GM19467 (cell line): ENCODE measurements at regions not wholly inside any gene's neighbourhood (a gene's known extent, or its start where the extent isn't known, plus 50 kb on each side); places are given as distances from the start of the nearest gene placed in this dataset.

Source experiments
- ATAC-seq: cut with Tn5 transposase; IDR thresholded peaks from one replicate; pipeline ENCODE4 v1.9.1; 2021; ENCODE audit warnings: mild to moderate bottlenecking, moderate library complexity; ENCODE audit not compliant: unreplicated experiment

DNA sequence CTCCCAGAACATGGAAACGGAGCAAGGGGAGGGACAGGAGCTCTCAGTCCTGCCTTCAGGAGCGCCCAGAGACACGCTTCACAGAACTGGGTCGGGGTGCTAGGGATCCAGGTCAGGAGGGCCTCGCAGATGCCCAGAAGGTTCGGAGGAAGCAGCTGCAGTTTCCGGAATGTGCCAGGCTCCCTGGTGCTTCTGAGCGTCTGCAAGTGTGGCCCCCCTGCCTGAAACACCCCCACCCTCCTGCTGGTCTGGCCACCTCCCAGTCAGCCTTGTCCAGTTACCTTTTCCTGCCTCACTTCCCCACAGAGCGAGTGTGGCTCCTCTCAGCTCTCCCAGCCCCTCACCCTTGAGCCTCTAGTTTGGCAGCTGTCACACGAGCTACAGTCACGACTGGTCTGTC is 88.3 kb upstream of the TAF1B start:
- ATAC-seq = no peak

GRCh38 chr2:9755638-9756037 is 87.6 kb upstream of the TAF1B start:
- no peak for ATAC-seq

DNA sequence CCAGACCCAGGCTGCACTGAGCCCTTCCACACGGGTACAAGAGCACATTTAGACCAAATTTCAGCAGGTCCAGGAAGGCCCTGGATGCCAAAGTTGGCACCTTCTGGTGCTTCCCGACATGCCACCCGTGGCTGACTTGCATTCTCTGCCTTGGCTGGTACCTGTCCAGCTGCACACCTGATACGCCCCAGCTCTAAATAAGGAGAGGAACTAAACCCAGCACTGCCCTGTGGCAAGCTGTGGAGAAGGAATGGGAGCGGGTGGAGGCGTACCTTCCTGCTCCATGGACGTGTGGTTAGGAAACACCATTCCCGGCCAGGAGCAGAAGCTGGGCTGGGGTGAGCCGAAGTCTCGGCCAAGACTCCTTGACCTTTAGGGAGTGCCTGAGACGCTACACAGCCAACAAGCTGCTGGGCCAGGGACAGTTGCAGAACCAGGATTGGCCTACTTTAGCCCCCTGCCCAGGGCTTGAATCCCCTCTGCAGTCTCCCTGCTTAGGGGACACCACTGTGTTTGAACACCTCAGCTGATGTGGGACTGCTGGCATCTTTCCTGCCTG is 86.5 kb upstream of the TAF1B start:
- no peak for ATAC-seq

DNA sequence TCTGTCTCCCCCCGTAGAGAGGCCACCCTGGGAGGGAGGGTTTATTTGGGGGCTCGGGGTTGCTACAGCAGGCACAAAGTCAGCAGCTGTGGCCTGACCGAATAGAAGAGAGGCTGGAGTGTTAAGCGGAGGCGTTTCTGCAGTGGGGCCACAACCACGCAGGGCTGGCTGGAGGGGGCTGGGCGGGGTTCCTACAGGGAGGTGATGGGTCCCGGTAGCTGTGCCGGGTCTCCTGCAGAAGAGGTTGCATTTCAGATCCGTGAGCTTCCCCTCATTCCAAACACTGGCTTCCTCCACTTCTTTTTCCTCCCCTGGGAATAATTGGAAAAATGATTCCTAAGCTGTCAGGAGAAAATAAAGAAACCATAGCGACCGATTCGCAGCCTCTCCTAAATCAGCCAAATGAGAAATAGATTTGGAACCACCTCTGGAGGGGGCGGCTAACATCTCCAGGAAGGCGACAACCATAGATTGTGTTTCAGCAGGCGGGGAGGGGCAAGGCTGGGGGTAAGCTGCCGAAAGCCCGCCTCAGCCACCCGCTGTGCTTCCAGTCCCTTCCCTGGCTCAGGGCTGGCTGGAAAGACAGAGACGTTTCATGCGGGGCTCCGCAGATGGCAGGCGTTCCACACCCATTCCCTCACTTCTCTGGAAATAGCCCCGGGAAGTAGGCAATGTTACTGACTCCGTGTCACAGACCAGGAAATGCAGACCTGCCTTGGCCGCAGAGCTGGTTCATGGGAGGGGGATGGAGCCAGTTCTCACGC is 85.6 kb upstream of the TAF1B start:
- ATAC-seq = no peak

DNA sequence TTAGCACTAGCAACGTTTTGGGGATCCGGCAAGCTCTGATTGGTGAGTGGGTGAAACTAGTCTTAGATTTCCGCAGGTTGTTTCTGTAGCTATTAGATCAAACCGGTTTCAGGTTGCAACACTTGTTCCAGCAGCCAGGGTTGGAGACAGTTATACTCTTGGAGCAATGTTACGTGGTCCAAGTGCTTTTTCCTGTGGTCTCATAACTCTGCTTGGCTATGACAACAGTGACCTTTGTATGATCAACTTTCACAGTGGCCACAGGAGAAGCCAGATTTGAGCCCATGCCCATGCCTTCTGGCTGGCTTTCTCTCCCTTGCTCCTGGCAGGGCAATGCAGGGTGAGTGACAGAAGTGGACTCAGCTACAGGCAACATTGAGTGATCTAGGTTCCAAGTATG is 84.5 kb upstream of the TAF1B start:
- ATAC-seq = no peak

- ATAC-seq = no peak
Observed at GRCh38 chr2:9760069-9760901, 83.0 kb upstream of the TAF1B start.

- ATAC-seq = no peak
Observed at GRCh38 chr2:9760902-9761228, 82.4 kb upstream of the TAF1B start.

- no peak for ATAC-seq
Observed at GRCh38 chr2:9761577-9761976, 81.7 kb upstream of the TAF1B start.

DNA sequence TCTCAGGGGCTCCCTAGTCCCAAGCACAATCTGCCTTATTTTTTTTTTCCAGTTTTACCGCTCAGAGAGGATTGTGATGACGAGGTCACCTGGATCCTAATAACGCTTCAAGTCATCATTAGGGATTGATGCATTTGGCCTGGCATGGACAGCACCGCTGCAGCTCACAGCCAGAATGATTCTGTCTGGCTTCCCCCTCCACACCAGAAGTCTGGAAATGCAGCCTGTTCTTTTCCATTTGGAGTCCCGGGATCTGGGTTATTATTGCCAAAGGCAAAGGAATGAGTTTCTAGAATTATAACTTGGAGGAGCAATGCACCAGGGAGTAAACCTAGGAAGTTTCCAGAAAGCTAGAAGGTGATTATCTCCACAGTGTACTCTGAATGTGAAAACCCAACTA is 81.1 kb upstream of the TAF1B start:
- no peak for ATAC-seq

GRCh38 chr2:9762941-9763340 is 80.3 kb upstream of the TAF1B start:
- ATAC-seq = no peak

- ATAC-seq = no peak
Observed at GRCh38 chr2:9763356-9764152, 79.7 kb upstream of the TAF1B start.

DNA sequence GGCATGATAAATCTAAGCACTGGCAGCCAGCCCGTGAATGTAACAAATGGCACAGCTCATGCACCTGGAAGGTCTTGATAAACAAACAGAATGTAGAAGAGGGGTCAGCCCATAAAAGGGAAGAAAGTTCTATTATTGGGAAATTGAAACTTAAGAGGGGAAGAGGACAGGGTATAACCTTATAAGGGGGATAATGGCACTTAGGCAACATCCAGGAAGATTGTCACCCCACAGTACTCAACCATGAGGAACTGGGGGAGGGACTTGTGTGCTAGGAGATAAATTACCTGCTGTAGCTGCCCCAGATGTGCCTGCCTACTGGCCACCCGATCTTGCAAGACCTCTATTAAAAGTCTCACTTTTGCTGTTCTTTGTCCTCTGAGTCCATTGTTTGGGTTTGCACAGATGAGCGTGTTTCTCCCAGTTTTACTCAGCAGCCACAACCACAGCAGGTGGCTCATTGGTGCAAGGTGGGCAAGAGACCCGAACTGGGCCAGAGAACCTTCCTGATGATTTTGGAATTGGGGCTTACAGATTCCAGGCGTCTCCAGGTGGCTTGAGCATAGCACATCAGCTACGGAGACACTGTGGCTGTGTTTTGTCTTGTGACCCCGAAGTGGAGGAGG is 79.0 kb upstream of the TAF1B start:
- ATAC-seq = no peak

- no peak for ATAC-seq
Observed at GRCh38 chr2:9765611-9766531, 77.4 kb upstream of the TAF1B start.

- ATAC-seq = no peak
Observed at GRCh38 chr2:9767656-9768281, 75.5 kb upstream of the TAF1B start.

DNA sequence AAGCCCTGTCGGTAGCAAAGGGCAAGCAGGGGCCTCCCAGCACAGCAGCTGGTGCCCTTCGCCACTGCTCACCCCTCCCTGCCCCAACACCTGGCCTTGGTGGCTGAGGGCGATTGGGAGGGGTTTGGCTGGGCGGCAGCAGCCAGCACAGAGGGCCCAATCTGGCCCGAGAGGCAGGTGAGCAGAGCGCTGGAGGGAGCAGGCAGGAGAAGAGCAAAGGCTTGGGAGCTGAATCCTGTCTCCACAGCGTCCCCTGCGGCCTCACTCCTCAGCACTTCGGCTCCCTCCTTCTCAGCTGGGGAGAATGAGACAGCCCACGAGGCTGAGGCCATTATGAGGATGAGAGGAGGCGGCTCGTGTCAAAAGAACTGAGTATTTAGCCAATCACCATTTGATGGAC is 74.9 kb upstream of the TAF1B start:
- no peak for ATAC-seq

DNA sequence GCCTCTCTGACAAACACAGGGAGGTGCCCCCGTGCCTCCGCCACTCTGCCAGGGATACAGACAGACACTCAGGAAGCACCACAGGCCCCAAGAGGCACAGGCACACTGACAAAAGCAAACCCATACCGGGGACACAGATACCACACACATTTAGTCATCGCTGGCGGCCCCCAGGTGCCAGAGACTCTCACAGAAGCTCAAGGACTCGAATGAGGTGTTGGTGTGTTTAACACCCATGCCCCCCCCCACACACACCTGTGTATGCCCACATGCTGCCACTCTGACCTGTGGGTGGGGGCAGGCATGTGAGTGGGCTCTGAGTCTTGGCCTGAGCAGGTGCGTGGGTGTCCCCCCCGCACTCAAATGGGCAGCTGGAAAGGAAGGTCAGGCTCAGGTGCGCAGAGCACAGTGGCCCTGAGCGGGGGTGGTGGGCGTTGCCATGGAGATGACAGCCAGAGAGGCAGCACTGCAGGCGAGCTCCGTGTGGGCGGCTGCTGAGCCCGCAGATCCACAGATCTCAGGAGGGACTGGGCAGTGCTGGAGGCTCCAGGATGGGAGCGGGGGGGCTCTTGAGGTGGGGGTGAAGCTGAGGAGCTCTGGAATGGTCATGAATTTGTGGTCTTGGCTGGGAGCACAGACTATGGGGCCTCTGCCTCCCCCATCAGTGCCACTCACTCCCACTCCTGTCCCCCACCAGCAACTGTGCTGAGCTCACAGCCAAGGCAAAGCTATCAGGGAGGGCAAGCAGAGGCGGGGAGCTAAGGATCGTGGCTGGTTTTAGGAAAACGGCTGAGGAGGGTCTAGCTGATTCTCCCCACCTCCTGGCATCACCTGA is 73.9 kb upstream of the TAF1B start:
- ATAC-seq = no peak

DNA sequence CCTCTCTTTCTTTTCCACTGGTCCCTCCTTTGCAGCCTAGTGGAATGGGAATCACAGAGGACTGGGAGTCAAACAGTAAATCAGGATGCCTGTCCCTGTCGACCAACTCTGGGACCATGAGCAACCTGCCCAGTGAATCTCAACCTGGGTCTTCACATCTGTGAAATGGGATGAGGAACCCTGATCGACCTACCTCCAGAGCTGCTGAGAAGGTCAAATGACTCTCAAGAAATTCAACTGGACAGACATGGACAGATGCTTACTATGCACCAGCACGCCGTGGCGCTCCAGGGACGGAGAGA is 73.3 kb upstream of the TAF1B start:
- no peak for ATAC-seq

DNA sequence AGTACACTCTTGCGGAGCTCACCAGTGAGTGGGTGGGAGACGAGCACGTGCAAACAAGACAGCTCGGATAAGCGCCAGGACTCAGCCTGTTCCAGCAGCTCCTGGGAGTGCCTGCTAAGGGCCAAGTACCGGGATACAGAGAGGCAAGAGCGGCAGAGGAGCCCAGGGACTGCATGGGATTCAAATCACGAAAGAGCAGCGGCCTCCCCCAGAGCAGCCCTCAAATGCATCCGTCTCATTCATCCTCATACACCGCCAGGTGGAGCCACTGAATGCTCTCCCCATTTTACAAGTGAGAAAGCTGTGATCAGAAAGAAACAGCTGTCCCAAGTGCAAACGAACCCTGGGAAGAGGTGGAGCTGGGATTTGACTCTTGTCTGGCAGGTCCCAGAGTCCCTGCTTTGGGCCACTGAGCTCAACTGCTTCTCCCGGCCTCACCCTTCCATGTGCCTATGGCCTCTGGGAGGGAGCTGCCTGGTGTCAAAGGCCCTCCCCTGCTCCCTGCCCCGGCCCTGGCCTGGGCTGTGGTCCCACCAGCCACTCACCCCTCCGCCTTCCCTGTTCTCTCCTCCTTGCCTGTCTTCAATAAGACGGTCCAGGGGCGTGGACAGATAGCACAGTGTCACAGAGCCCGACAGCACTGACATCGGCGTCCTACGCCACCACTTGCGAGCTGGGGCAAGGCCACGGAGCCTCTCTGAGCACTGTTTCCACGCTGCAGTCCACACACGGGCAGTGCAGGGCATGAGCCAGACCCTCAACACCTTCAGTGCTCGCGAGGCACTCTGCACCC is 72.8 kb upstream of the TAF1B start:
- no peak for ATAC-seq
